ENCODE measurements at regions not wholly inside any gene's neighbourhood (a gene's known extent, or its start where the extent isn't known, plus 50 kb on each side); places are given as distances from the start of the nearest gene placed in this dataset.
"Not testable (repeated sequence)": the region's sequence is repeated elsewhere in the genome, so short reads cannot be mapped to it uniquely, and the experiment has no call there.

DNA sequence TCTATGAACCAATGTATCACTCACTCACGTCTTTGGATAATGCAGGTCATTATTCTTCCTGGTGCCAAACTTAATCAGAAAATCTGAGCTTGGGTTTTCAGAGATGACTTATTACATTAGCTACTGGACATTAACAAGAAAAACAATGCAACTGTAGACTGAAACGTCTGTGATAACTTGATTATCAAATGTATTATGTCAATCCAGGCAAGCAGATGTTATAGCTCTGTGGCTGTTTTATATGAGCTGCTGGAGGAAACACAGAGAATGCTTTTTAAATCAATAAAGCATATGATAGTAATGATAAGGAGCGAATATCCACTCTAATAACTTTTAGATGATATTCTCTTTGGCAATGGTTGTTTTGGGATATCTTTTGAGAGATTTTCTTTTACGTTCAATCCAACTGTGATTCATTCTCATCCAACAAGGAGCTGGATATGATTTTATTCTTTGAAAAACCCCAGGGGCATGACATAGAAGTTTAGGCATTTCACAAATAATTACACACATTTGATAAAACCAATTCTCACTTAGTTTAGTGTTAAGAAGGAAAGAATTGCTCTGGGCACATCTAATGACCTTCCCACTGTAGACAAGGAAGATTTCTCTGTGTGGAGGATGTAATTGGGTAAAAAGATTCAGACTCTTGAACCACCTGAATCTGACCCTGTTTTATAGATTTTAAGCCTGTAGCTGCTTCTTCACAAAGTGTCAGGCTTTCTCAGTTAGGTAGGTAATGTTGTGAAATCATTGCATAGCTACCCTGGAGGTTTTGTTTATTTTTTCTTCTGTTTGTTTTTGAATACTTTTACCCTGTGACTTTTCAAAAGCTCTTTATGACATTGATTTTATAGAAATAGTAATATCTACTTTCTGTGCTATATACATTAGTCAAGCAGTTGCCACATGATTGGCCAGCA lies 1124.7 kb downstream of the DNAJB9 start:
- TF ChIP-seq, protein P1, sequence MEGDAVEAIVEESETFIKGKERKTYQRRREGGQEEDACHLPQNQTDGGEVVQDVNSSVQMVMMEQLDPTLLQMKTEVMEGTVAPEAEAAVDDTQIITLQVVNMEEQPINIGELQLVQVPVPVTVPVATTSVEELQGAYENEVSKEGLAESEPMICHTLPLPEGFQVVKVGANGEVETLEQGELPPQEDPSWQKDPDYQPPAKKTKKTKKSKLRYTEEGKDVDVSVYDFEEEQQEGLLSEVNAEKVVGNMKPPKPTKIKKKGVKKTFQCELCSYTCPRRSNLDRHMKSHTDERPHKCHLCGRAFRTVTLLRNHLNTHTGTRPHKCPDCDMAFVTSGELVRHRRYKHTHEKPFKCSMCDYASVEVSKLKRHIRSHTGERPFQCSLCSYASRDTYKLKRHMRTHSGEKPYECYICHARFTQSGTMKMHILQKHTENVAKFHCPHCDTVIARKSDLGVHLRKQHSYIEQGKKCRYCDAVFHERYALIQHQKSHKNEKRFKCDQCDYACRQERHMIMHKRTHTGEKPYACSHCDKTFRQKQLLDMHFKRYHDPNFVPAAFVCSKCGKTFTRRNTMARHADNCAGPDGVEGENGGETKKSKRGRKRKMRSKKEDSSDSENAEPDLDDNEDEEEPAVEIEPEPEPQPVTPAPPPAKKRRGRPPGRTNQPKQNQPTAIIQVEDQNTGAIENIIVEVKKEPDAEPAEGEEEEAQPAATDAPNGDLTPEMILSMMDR (conservative IDR thresholded peaks at IDR 0.05) = no peak

DNA sequence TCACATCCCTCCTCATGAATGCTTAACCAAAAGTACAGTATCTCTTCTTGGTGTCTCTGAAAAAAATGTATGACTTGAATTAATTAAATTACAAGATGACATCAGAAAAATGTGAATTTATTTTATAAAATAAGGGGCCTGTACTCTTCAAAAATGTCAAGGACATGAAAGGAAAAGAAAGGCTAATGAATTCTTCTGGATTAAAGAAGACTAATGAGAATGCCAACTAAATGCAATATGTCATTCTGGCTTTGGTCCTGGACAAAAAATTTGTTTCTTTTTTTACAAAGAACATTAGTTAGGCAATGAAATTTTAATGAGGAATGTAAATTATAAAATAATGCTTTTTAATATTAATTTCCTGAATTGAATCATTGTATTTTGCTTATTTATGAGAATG lies 1125.7 kb downstream of the DNAJB9 start:
- TF ChIP-seq, protein P1 (conservative IDR thresholded peaks at IDR 0.05) = no peak
- H3K27ac ChIP-seq = no peak overlapping the region

More for the DNA sequence above, 1124.7 kb downstream of the DNAJB9 start:
- no peak overlapping the region for H3K27ac ChIP-seq

DNA sequence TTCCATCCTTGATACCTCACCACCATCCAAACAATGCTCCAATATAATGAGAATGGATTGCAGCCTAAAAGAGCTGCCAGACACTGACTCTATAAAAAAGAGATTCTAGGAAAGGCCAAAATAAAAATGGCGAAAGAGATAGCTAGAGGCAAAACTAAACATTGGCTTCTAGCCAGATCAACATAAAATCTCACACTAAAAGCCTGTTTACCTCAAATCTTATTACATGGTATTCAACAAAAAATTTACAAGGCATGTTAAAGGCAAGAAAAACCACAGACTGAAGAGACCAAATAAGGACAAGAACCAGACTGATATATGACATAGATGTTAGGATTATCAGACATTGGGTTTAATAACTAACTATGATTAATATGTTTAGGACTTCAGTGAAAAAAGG lies 1127.0 kb downstream of the DNAJB9 start:
- no peak overlapping the region for H3K27ac ChIP-seq

DNA sequence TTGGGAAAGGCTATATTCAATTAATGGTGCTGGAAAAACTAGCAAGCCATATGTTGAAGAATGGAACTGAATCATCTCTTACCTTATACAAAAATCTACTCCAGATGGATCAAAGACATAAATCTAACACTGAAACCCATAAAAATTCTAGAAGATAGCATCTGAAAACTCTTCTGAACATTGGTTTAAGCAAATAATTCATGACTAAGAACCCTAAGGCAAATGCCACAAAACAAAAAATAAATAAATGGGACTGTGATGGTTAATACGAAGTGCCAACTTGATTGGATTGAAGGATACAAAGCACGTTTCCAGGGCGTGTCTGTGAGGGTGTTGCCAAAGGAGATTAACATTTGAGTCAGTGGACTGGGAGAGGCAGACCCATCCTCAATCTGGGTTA lies 1130.0 kb downstream of the DNAJB9 start:
- TF ChIP-seq, protein P1 (conservative IDR thresholded peaks at IDR 0.05) = no peak
- H3K27ac ChIP-seq = no peak overlapping the region

More for the DNA sequence above, 1127.0 kb downstream of the DNAJB9 start:
- TF ChIP-seq, protein P1 (conservative IDR thresholded peaks at IDR 0.05) = no peak

DNA sequence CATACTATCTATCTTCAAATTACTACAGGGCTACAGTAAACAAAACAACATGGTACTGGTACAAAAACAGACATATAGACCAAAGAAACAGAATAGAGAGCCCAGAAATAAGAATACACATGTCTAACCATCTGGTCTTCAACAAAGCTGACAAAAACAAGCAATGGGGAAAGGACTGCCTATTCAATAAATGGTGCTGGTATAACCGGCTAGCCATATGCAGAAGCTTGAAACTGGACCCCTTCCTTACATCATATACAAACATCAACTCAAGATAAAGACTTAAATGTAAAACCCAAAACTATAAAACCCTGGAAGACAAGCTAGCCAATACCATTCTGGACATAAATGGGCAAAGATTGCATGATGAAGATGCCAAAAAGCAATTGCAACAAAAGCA lies 1143.7 kb downstream of the DNAJB9 start:
- no peak overlapping the region for H3K27ac ChIP-seq
- TF ChIP-seq, protein P1 (conservative IDR thresholded peaks at IDR 0.05) = no peak

DNA sequence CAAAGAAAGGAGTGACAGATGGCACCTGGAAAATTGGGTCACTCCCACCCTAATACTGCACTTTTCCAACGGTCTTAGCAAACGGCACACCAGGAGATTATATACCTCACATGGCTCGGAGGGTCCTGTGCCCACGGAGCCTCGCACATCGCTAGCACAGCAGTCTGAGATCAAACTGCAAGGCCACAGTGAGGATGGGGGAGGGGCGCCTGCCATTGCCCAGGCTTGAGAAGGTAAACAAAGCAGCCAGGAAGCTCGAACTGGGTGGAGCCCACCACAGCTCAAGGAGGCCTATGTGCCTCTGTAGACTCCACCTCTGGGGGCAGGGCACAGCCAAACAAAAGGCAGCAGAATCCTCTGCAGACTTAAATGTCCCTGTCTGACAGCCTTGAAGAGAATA lies 1149.7 kb downstream of the DNAJB9 start:
- not testable (repeated sequence) for H3K27ac ChIP-seq

DNA sequence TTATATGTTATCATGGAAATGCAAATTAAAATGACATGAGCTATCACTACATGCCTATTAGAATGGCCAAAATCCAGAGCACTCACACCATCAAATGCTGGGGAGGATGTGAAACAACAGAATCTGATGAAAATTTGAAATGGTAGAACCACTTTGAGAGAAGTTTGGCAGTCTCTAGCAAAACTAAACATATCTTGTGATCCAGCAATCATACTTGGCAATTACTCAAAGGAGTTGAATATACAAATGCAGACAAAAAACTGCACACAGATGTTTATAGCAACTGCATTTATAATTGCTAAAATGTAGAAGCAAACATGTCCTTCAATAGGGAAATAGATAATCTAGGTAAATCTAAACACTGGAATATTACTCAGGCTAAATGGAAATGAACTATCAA lies 1164.9 kb downstream of the DNAJB9 start:
- no peak overlapping the region for H3K27ac ChIP-seq
- TF ChIP-seq, protein P1 (conservative IDR thresholded peaks at IDR 0.05) = no peak

DNA sequence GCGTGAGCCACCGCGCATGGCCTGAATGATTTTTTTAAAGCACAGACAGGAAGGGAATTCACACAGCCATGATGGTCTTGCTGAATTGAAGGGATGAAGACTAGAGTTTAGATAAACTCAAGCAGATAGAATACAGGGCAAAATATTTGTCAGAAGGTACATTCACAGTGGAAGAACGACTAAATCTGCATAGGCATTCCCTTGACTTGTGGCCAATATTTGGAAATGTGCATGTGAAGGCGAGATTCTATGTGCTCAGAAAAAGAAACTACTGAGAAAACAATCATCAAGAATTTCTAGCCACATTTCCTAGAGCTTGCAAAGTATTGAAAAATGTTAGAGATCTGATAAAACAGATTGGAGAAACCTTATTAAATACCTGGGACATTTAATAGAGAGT lies 1166.2 kb downstream of the DNAJB9 start:
- H3K27ac ChIP-seq = no peak overlapping the region
- TF ChIP-seq, protein P1 (conservative IDR thresholded peaks at IDR 0.05) = no peak

Data from VCaP (cell line).